ENCODE measurements at regions not wholly inside any gene's neighbourhood (a gene's known extent, or its start where the extent isn't known, plus 50 kb on each side); places are given as distances from the start of the nearest gene placed in this dataset.

DNA sequence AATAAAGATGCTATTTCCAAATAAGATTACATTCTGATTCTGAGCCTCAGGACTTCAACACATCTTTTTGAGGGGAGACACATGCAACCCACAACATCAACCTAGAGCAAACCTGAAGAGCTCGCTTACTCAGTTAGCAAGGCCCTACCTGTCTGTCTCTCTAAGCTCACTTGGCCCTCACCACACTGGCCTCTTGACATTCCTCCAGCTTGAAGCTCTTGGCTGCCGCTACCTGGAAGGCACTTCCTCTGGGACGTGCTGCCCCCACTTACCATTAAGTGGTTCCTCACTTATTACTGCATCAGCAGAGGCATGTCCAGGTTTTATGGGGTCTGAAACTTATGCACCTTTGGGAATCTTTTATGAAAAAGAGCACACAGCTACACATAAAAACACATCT is 354.8 kb downstream of the GALC start:
- no peak for ATAC-seq

DNA sequence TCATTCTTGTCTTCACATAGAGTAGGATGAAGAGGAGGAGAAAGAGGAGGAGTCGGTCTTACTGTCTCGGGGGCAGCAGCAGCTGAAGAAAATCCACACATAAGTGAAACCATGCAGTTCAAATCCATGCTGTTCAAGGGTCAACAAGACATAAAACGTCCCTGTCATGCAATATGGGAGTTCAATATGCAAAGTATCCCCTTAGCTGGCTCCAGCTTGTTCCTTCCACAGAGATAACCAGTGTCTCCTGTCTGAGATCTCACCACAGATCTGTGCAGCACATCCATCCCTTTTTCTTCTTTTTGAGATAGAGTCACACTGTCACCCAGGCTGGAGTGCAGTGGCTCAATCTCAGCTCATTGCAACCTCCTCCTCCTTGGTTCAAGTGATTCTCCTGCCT is 357.5 kb downstream of the GALC start:
- WGBS, 2 donors, result 55 to 58% methylated on average over 3 of the region's 3 CpGs

More for the DNA sequence above, 354.8 kb downstream of the GALC start:
- TF ChIP-seq, protein P1, sequence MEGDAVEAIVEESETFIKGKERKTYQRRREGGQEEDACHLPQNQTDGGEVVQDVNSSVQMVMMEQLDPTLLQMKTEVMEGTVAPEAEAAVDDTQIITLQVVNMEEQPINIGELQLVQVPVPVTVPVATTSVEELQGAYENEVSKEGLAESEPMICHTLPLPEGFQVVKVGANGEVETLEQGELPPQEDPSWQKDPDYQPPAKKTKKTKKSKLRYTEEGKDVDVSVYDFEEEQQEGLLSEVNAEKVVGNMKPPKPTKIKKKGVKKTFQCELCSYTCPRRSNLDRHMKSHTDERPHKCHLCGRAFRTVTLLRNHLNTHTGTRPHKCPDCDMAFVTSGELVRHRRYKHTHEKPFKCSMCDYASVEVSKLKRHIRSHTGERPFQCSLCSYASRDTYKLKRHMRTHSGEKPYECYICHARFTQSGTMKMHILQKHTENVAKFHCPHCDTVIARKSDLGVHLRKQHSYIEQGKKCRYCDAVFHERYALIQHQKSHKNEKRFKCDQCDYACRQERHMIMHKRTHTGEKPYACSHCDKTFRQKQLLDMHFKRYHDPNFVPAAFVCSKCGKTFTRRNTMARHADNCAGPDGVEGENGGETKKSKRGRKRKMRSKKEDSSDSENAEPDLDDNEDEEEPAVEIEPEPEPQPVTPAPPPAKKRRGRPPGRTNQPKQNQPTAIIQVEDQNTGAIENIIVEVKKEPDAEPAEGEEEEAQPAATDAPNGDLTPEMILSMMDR (IDR thresholded peaks at IDR 0.05), result no peak
- no peak for TF ChIP-seq POLR2A (IDR thresholded peaks at IDR 0.05)
- Histone ChIP-seq H3K27ac (no peak overlapping the region), H3K27me3 (no peaks in the 10 kb centered on the region), H3K36me3 (replicated peaks in 1 of 2; ENCODE audit: insufficient read depth in 1 of 2, low read depth in 2 of 2) (no peaks in the 10 kb centered on the region), H3K4me1 (no peaks in the 10 kb centered on the region), H3K4me3 (no peak overlapping the region), H3K9me3 (no peaks in the 10 kb centered on the region)
- 84 to 91% methylated on average over 3 of the region's 3 CpGs for whole genome bisulfite sequencing, 2 donors
- no peak for DNase-seq
- intact Hi-C loops (cut with DNase I), result no loop called here

DNA sequence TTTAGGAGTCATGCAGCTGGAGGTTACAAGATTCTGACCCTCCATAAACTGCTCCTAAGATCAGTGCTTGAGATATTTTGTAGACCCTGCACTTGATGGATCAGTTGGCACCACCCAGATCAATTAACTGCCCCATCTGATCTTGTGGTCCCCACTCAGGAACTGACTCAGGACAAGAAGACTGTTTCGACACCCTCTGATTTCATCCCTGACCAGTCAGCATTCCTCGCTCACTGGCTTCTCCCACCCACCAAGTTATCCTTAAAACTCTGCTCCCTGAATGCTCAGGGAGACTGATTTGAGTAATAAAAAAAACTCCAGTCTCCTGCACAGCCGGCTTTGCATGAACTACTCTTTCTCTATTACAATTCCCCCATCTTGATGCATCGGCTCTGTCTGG is 360.2 kb downstream of the GALC start:
- DNase-seq (no peak), ATAC-seq (no peak)
- no peaks in the 10 kb centered on the region for H3K9me3 ChIP-seq
- H3K27me3 ChIP-seq, result no peaks in the 10 kb centered on the region
- no peaks in the 10 kb centered on the region for H3K4me1 ChIP-seq
- H3K36me3 ChIP-seq (replicated peaks in 1 of 2; ENCODE audit: insufficient read depth in 1 of 2, low read depth in 2 of 2), result no peaks in the 10 kb centered on the region
- intact Hi-C loops (cut with DNase I), result no loop called here
- no peak overlapping the region for H3K27ac ChIP-seq
- TF ChIP-seq POLR2A (IDR thresholded peaks at IDR 0.05), result no peak
- TF ChIP-seq, protein P1 (IDR thresholded peaks at IDR 0.05), result no peak
- 86 to 89% methylated on average over 4 of the region's 4 CpGs for WGBS, 2 donors
- no peak overlapping the region for H3K4me3 ChIP-seq

More for the DNA sequence above, 357.5 kb downstream of the GALC start:
- Histone ChIP-seq H3K4me1 (no peaks in the 10 kb centered on the region), H3K27ac (no peak overlapping the region), H3K36me3 (replicated peaks in 1 of 2; ENCODE audit: insufficient read depth in 1 of 2, low read depth in 2 of 2) (no peaks in the 10 kb centered on the region), H3K4me3 (no peak overlapping the region), H3K9me3 (no peaks in the 10 kb centered on the region), H3K27me3 (no peaks in the 10 kb centered on the region)
- DNase-seq, result no peak
- no peak for ATAC-seq
- intact Hi-C loops (cut with DNase I), result no loop called here
- TF ChIP-seq, protein P1 (IDR thresholded peaks at IDR 0.05), result no peak
- TF ChIP-seq POLR2A (IDR thresholded peaks at IDR 0.05), result no peak

DNA sequence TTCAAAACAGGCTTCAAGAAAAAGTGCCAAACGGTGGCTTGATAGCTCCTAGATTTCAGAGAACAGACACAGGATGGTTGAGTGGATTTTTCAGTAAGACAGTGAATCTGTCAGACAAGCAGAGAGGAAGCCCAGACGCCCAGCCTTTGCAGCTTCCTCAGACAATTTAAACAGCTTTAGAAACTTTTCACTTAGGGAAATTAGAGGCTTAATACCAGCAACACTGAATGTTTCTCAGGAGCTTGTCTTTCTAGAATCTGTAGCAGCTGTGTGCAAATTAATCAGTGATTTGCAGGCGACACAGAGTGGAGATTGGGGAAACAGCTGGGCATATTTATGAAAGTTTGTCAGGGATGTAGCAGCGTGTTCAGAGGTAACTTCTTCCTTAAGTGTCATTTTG is 362.1 kb downstream of the GALC start:
- Histone ChIP-seq H3K27ac (no peak overlapping the region), H3K27me3 (no peaks in the 10 kb centered on the region), H3K36me3 (replicated peaks in 1 of 2; ENCODE audit: insufficient read depth in 1 of 2, low read depth in 2 of 2) (no peaks in the 10 kb centered on the region), H3K9me3 (no peaks in the 10 kb centered on the region), H3K4me3 (no peak overlapping the region), H3K4me1 (no peaks in the 10 kb centered on the region)
- ATAC-seq (no peak), DNase-seq (no peak)
- intact Hi-C loops (cut with DNase I), result no loop called here
- WGBS, 2 donors, result 32 to 43% methylated on average over 4 of the region's 4 CpGs
- TF ChIP-seq, protein P1 (IDR thresholded peaks at IDR 0.05), result no peak
- no peak for TF ChIP-seq POLR2A (IDR thresholded peaks at IDR 0.05)

DNA sequence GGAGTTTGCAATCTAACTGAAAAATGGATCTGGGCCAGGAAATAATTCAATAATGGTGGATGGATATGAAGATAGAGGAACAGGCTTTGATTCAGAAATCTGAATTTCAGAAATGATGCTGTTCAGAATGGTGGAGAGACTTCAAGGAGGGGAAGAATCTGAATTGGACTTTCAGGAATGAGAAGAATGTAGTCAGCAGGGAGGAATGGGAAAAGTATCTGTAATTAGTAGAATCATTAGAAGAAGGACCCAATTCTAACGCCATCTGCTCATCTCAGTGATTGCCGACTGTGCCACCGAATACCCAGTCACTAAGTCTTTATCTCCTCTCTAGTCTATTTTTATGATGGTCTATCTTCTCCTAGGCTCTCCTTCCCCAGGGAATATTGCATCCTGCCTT is 363.2 kb downstream of the GALC start:
- no peaks in the 10 kb centered on the region for H3K4me1 ChIP-seq
- WGBS, 2 donors, result 32 to 55% methylated on average over 3 of the region's 3 CpGs

More for the DNA sequence above, 363.2 kb downstream of the GALC start:
- no peak for ATAC-seq
- no peak overlapping the region for H3K4me3 ChIP-seq
- no peaks in the 10 kb centered on the region for H3K36me3 ChIP-seq (replicated peaks in 1 of 2; ENCODE audit: insufficient read depth in 1 of 2, low read depth in 2 of 2)
- no peak for DNase-seq
- intact Hi-C loops (cut with DNase I), result no loop called here
- H3K27me3 ChIP-seq, result no peaks in the 10 kb centered on the region
- no peak overlapping the region for H3K27ac ChIP-seq
- no peaks in the 10 kb centered on the region for H3K9me3 ChIP-seq
- TF ChIP-seq, protein P1 (IDR thresholded peaks at IDR 0.05), result no peak
- TF ChIP-seq POLR2A (IDR thresholded peaks at IDR 0.05), result no peak

Data from body of pancreas (tissue), 4 donors.